GM23338 (cell line): ENCODE measurements at regions not wholly inside any gene's neighbourhood (a gene's known extent, or its start where the extent isn't known, plus 50 kb on each side); places are given as distances from the start of the nearest gene placed in this dataset.

Source experiments
- ATAC-seq: fragments of 200-7000 bp; cut with Tn5 transposase; 3 replicates; pipeline ENCODE4 v1.9.1; 2020
- DNase-seq: peaks from one replicate; pipeline ENCODE4 v3.0.0-alpha.2; 2015; ENCODE audit warnings: low spot score
- H2AFZ ChIP-seq: fragments of 200-600 bp; sonication (generic); 2 replicates; pipeline ENCODE4 v1.8.0; 2016; ENCODE audit warnings: antibody characterized with exemption, mild to moderate bottlenecking, moderate library complexity
- H3F3A ChIP-seq: fragments of 200-600 bp; sonication (generic); replicated peaks from 2 replicates; pipeline ENCODE4 v1.8.0; 2017; ENCODE audit warnings: antibody characterized with exemption, mixed run types, low read depth
- H3K27ac ChIP-seq: fragments of 200-600 bp; sonication (generic); 2 replicates; pipeline ENCODE4 v1.6.1; 2016; ENCODE audit warnings: low read depth
- H3K27me3 ChIP-seq: fragments of 200-600 bp; sonication (generic); 2 replicates; pipeline ENCODE4 v1.8.0; 2016; ENCODE audit warnings: mild to moderate bottlenecking, mixed run types, moderate library complexity; ENCODE audit not compliant: insufficient read depth
- H3K36me3 ChIP-seq: fragments of 200-600 bp; sonication (generic); 2 replicates; pipeline ENCODE4 v1.8.0; 2016; ENCODE audit warnings: mild to moderate bottlenecking; ENCODE audit not compliant: insufficient read depth
- H3K4me1 ChIP-seq: fragments of 200-600 bp; sonication (generic); 2 replicates; pipeline ENCODE4 v1.8.0; 2016; ENCODE audit warnings: mild to moderate bottlenecking, moderate library complexity; ENCODE audit not compliant: insufficient read depth
- H3K4me2 ChIP-seq: fragments of 200-600 bp; sonication (generic); 2 replicates; pipeline ENCODE4 v1.7.1; 2017; ENCODE audit warnings: mixed run types
- H3K4me3 ChIP-seq: fragments of 200-600 bp; sonication (generic); 2 replicates; pipeline ENCODE4 v1.6.1; 2016; ENCODE audit warnings: mixed run types
- H3K79me2 ChIP-seq: fragments of 200-600 bp; sonication (generic); replicated peaks from 2 replicates; pipeline ENCODE4 v1.8.0; 2017; ENCODE audit warnings: mild to moderate bottlenecking; ENCODE audit not compliant: insufficient read depth
- H3K9me2 ChIP-seq: fragments of 200-600 bp; sonication (generic); 2 replicates; pipeline ENCODE4 v1.8.0; 2017; ENCODE audit not compliant: insufficient read depth
- H4K20me1 ChIP-seq: fragments of 200-600 bp; sonication (generic); replicated peaks from 2 replicates; pipeline ENCODE4 v1.8.0; 2017; ENCODE audit warnings: mild to moderate bottlenecking; ENCODE audit not compliant: insufficient read depth
- H3K27ac Mint-ChIP-seq: 2 replicates; pipeline ENCODE4 v1.8.0; 2020; ENCODE audit warnings: inconsistent platforms, mild to moderate bottlenecking, moderate library complexity, mixed read lengths
- H3K27me3 Mint-ChIP-seq: 3 replicates; pipeline ENCODE4 v1.8.0; 2022; ENCODE audit warnings: low read depth, mild to moderate bottlenecking, moderate library complexity, mixed read lengths, inconsistent platforms; ENCODE audit not compliant: insufficient read depth, poor library complexity
- H3K36me3 Mint-ChIP-seq: 3 replicates; pipeline ENCODE4 v1.8.0; 2021; ENCODE audit warnings: low read depth, mild to moderate bottlenecking, inconsistent platforms, moderate library complexity, mixed read lengths
- H3K4me1 Mint-ChIP-seq: 3 replicates; pipeline ENCODE4 v1.8.0; 2020; ENCODE audit warnings: mild to moderate bottlenecking, inconsistent platforms, mixed read lengths
- H3K4me3 Mint-ChIP-seq: 3 replicates; pipeline ENCODE4 v1.8.0; 2021; ENCODE audit warnings: moderate library complexity, mild to moderate bottlenecking, inconsistent platforms, mixed read lengths
- H3K9me3 Mint-ChIP-seq: 3 replicates; pipeline ENCODE4 v1.8.0; 2020; ENCODE audit warnings: moderate library complexity, mild to moderate bottlenecking, inconsistent platforms, mixed read lengths
- CREB1 ChIP-seq: fragments of 250-450 bp; sonication (Bioruptor Pico); IDR thresholded peaks from 2 replicates; pipeline ENCODE4 v1.5.0; 2020; ENCODE audit warnings: low read depth, mild to moderate bottlenecking, moderate library complexity
- EZH2 ChIP-seq: fragments of 200-600 bp; sonication (generic); IDR thresholded peaks from one replicate; pipeline ENCODE4 v1.8.0; 2017; ENCODE audit warnings: antibody characterized with exemption, mild to moderate bottlenecking, low read depth; ENCODE audit not compliant: unreplicated experiment
- EZH2phosphoT487 ChIP-seq: fragments of 200-600 bp; sonication (generic); IDR thresholded peaks from one replicate; pipeline ENCODE4 v1.8.1; 2018; ENCODE audit warnings: antibody characterized with exemption; ENCODE audit not compliant: unreplicated experiment
- REST ChIP-seq: IDR thresholded peaks from one replicate; pipeline ENCODE4 v1.6.1; 2018; ENCODE audit warnings: antibody characterized with exemption; ENCODE audit not compliant: unreplicated experiment
- STAT1 ChIP-seq: IDR thresholded peaks from one replicate; pipeline ENCODE4 v1.6.1; 2016; ENCODE audit warnings: antibody characterized with exemption; ENCODE audit not compliant: unreplicated experiment
- ZNF114 ChIP-seq: fragments of 250-450 bp; sonication (Bioruptor Pico); IDR thresholded peaks from 2 replicates; pipeline ENCODE4 v1.5.0; 2020; ENCODE audit warnings: mild to moderate bottlenecking, moderate library complexity
- TF ChIP-seq, protein P1 (sequence below): fragments of 250-450 bp; sonication (Bioruptor Pico); IDR thresholded peaks from 2 replicates; pipeline ENCODE4 v1.5.0; 2020; ENCODE audit warnings: mild to moderate bottlenecking, moderate library complexity

DNA sequence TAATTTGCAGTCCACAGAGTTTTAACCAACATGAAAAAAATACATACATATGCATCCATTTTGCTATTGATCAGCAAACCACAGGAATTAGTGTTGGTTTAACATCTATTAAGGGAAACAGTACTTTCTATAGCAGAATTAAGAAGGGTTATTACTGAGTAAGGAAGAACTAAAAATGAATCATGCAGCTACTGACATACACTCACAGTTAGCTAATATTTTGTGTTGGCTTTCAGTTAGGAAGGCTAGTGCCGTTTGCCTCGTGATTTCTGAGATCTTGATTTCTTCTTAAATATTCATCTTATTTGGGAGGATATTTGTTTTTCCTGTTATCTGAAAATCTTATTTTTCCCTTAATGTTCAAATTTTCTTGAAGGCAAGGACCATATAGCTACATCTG lies 423.4 kb downstream of the NOVA1 start:
- Histone ChIP-seq H2AFZ (no peak overlapping the region), H3K4me1 (no peaks in the 10 kb centered on the region), H3K9me2 (no peaks in the 10 kb centered on the region), H4K20me1 (no peaks in the 10 kb centered on the region), H3F3A (no peaks in the 10 kb centered on the region), H3K4me3 (no peak overlapping the region), H3K4me2 (no peak overlapping the region), H3K27me3 (no peaks in the 10 kb centered on the region), H3K36me3 (no peaks in the 10 kb centered on the region), H3K79me2 (no peaks in the 10 kb centered on the region), H3K27ac (no peak overlapping the region)
- no peak for TF ChIP-seq CREB1
- TF ChIP-seq REST = no peak
- no peak for TF ChIP-seq ZNF114 (CRISPR knock-in tag)
- no peak for TF ChIP-seq EZH2phosphoT487
- no peak for TF ChIP-seq STAT1
- TF ChIP-seq, protein P1, sequence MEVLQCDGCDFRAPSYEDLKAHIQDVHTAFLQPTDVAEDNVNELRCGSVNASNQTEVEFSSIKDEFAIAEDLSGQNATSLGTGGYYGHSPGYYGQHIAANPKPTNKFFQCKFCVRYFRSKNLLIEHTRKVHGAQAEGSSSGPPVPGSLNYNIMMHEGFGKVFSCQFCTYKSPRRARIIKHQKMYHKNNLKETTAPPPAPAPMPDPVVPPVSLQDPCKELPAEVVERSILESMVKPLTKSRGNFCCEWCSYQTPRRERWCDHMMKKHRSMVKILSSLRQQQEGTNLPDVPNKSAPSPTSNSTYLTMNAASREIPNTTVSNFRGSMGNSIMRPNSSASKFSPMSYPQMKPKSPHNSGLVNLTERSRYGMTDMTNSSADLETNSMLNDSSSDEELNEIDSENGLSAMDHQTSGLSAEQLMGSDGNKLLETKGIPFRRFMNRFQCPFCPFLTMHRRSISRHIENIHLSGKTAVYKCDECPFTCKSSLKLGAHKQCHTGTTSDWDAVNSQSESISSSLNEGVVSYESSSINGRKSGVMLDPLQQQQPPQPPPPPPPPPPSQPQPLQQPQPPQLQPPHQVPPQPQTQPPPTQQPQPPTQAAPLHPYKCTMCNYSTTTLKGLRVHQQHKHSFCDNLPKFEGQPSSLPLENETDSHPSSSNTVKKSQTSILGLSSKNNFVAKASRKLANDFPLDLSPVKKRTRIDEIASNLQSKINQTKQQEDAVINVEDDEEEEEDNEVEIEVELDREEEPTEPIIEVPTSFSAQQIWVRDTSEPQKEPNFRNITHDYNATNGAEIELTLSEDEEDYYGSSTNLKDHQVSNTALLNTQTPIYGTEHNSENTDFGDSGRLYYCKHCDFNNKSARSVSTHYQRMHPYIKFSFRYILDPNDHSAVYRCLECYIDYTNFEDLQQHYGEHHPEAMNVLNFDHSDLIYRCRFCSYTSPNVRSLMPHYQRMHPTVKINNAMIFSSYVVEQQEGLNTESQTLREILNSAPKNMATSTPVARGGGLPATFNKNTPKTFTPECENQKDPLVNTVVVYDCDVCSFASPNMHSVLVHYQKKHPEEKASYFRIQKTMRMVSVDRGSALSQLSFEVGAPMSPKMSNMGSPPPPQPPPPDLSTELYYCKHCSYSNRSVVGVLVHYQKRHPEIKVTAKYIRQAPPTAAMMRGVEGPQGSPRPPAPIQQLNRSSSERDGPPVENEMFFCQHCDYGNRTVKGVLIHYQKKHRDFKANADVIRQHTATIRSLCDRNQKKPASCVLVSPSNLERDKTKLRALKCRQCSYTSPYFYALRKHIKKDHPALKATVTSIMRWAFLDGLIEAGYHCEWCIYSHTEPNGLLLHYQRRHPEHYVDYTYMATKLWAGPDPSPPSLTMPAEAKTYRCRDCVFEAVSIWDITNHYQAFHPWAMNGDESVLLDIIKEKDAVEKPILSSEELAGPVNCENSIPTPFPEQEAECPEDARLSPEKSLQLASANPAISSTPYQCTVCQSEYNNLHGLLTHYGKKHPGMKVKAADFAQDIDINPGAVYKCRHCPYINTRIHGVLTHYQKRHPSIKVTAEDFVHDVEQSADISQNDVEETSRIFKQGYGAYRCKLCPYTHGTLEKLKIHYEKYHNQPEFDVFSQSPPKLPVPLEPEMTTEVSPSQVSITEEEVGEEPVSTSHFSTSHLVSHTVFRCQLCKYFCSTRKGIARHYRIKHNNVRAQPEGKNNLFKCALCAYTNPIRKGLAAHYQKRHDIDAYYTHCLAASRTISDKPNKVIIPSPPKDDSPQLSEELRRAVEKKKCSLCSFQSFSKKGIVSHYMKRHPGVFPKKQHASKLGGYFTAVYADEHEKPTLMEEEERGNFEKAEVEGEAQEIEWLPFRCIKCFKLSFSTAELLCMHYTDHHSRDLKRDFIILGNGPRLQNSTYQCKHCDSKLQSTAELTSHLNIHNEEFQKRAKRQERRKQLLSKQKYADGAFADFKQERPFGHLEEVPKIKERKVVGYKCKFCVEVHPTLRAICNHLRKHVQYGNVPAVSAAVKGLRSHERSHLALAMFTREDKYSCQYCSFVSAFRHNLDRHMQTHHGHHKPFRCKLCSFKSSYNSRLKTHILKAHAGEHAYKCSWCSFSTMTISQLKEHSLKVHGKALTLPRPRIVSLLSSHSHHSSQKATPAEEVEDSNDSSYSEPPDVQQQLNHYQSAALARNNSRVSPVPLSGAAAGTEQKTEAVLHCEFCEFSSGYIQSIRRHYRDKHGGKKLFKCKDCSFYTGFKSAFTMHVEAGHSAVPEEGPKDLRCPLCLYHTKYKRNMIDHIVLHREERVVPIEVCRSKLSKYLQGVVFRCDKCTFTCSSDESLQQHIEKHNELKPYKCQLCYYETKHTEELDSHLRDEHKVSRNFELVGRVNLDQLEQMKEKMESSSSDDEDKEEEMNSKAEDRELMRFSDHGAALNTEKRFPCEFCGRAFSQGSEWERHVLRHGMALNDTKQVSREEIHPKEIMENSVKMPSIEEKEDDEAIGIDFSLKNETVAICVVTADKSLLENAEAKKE (CRISPR knock-in tag) = no peak
- TF ChIP-seq EZH2 = no peak
- ATAC-seq = no peak
- Mint-ChIP-seq H3K9me3 (no peaks in the 10 kb centered on the region), H3K4me1 (peaks cover 4% of the 10 kb centered on the region; the same call in 2 of the 3 replicates), H3K27ac (no peak overlapping the region; the same call in 1 of the 2 replicates), H3K27me3 (no peaks in the 10 kb centered on the region), H3K4me3 (no peak overlapping the region), H3K36me3 (no peaks in the 10 kb centered on the region)
- DNase-seq = no peak
